Chondrocyte (in vitro differentiated cells): ENCODE measurements at regions not wholly inside any gene's neighbourhood (a gene's known extent, or its start where the extent isn't known, plus 50 kb on each side); places are given as distances from the start of the nearest gene placed in this dataset.

Source experiments
- DNase-seq: peaks from one replicate; pipeline ENCODE4 v3.0.0; 2021; ENCODE audit warnings: mixed read lengths, low spot score
- H3K27ac Mint-ChIP-seq: one replicate; pipeline ENCODE4 v1.8.0; 2021; ENCODE audit warnings: mild to moderate bottlenecking, moderate library complexity, mixed read lengths; ENCODE audit not compliant: unreplicated experiment
- H3K27me3 Mint-ChIP-seq: 2 replicates; pipeline ENCODE4 v1.8.0; 2021; ENCODE audit warnings: low read depth, mixed read lengths
- H3K36me3 Mint-ChIP-seq: 2 replicates; pipeline ENCODE4 v1.8.0; 2021; ENCODE audit warnings: low read depth, mixed read lengths
- H3K4me1 Mint-ChIP-seq: 2 replicates; pipeline ENCODE4 v1.8.0; 2021; ENCODE audit warnings: low read depth, mild to moderate bottlenecking, mixed read lengths
- H3K4me3 Mint-ChIP-seq: one replicate; pipeline ENCODE4 v1.8.0; 2021; ENCODE audit warnings: mild to moderate bottlenecking, moderate library complexity, mixed read lengths; ENCODE audit not compliant: unreplicated experiment
- H3K9me3 Mint-ChIP-seq: 2 replicates; pipeline ENCODE4 v1.8.0; 2021; ENCODE audit warnings: low read depth, mixed read lengths
- TF ChIP-seq, protein P1 (sequence below): fragments of 200-600 bp; sonication (generic); IDR thresholded peaks from 2 replicates; pipeline ENCODE4 v1.5.0; 2021; ENCODE audit warnings: antibody characterized with exemption, mild to moderate bottlenecking, moderate library complexity

DNA sequence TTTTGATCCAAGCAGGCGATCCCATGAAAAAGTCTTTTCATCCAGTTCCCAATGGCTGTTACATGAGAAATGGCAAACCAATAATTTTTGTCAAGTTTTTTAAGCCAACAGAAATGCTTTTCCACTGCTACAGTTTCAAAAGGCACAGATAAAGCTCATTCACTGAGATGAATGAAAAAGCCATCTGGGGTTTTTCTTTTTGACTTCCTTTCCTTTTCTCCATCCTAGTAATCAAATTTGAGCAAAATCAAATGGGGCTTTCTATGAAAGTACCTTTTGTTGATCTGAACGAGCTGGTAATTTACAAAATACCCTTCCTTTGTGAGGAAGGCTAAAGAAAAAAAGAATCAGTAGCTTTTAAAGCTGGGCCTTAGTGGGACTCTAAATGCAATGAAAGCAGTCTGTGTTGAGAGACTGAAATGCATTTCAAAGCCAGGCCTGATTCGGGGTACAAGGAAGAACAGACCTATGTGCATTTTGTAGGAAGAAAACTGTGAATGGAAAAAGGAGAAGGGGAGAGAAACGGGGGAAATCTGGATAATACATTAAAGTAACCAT, 185.2 kb upstream of the DNAJC19 start:
- Mint-ChIP-seq H3K27ac (no peak overlapping the region), H3K4me1 (no peaks in the 10 kb centered on the region), H3K27me3 (peaks cover 20% of the 10 kb centered on the region), H3K36me3 (no peaks in the 10 kb centered on the region), H3K9me3 (no peaks in the 10 kb centered on the region), H3K4me3 (no peak overlapping the region)
- DNase-seq = no peak
- TF ChIP-seq, protein P1, sequence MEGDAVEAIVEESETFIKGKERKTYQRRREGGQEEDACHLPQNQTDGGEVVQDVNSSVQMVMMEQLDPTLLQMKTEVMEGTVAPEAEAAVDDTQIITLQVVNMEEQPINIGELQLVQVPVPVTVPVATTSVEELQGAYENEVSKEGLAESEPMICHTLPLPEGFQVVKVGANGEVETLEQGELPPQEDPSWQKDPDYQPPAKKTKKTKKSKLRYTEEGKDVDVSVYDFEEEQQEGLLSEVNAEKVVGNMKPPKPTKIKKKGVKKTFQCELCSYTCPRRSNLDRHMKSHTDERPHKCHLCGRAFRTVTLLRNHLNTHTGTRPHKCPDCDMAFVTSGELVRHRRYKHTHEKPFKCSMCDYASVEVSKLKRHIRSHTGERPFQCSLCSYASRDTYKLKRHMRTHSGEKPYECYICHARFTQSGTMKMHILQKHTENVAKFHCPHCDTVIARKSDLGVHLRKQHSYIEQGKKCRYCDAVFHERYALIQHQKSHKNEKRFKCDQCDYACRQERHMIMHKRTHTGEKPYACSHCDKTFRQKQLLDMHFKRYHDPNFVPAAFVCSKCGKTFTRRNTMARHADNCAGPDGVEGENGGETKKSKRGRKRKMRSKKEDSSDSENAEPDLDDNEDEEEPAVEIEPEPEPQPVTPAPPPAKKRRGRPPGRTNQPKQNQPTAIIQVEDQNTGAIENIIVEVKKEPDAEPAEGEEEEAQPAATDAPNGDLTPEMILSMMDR = no peak

DNA sequence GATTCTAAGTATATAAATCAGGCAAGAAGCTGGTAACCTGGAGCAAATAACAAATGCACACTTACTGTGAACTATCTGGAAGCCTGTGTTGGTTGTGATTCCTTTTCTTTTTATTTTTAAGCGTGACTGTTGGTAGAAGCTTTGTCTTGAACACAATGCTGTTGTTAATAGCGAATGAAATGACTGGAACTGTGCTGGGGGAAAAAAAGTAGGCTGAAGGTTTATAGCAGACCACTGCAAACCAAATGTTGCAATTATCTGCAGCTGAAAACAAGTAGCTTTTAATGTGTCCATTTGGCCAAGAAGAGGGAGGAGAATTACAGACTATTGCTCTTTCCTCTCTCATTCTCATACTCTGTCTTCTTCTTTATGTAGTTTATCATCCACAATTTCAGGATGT, 184.5 kb upstream of the DNAJC19 start:
- H3K36me3 Mint-ChIP-seq = no peaks in the 10 kb centered on the region
- TF ChIP-seq, protein P1 = no peak
- no peak overlapping the region for H3K4me3 Mint-ChIP-seq
- no peak for DNase-seq
- H3K27ac Mint-ChIP-seq = no peak overlapping the region
- H3K4me1 Mint-ChIP-seq = no peaks in the 10 kb centered on the region
- H3K27me3 Mint-ChIP-seq = peaks cover 15% of the 10 kb centered on the region
- no peaks in the 10 kb centered on the region for H3K9me3 Mint-ChIP-seq

DNA sequence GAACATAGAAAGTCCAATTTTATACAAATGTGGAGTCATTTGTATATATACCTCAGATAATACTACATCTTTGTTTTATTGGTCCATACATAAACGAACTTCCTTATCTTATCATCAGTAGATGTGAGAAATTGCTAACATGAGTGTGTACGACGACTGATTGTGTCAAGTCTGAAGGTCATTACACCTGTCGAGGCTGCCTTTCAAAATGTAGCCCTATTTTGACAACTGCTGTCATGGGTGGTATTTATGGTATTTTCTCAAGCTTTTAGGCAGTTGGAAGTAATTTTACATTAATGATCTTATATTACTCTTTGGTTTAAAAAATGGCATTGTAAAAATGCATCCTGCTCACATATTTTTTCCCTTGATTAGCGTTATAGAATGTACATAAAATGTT, 183.7 kb upstream of the DNAJC19 start:
- no peak overlapping the region for H3K4me3 Mint-ChIP-seq
- H3K4me1 Mint-ChIP-seq = no peaks in the 10 kb centered on the region
- H3K9me3 Mint-ChIP-seq = no peaks in the 10 kb centered on the region
- TF ChIP-seq, protein P1 = no peak
- H3K36me3 Mint-ChIP-seq = no peaks in the 10 kb centered on the region
- DNase-seq = no peak
- peaks cover 15% of the 10 kb centered on the region for H3K27me3 Mint-ChIP-seq
- no peak overlapping the region for H3K27ac Mint-ChIP-seq

DNA sequence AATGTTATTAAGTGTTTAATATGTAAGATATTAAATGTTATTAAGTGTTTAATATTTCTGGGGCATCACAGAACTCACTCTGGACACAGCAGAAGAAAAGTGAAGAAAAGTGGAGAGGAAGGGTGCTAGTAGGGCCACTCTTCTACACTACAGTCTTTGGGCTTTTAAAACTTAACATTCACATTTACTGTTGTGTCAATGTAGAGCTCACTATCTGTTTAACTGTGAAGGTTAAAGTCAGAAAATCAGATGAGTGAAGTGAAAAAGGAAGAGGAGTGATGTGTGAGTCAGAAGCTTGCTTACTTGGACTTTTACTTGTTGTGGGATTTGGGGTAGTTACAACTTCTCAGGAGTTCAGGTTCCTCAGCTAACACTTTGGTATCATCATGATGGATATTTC, 145.3 kb upstream of the DNAJC19 start:
- peaks cover 13% of the 10 kb centered on the region for H3K9me3 Mint-ChIP-seq
- H3K27me3 Mint-ChIP-seq = peaks cover 5% of the 10 kb centered on the region
- no peak for DNase-seq
- H3K36me3 Mint-ChIP-seq = no peaks in the 10 kb centered on the region
- H3K4me3 Mint-ChIP-seq = no peak overlapping the region
- H3K4me1 Mint-ChIP-seq = no peaks in the 10 kb centered on the region
- TF ChIP-seq, protein P1 = no peak
- no peak overlapping the region for H3K27ac Mint-ChIP-seq

DNA sequence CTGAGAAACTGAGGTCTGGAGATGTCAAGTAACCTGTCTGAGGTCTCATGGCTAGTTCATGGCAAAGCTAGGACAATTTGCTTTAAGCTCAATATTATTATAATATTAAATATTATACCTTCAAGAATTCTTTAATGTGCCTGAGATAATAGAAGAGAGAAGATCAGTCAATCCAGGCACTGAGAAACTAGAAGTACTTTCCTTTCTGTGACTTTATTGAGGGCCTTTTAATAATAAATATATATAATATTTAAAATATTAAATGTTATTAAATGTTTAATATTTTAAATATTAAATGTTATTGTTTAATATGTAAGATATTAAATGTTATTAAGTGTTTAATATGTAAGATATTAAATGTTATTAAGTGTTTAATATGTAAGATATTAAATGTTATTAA, 144.3 kb upstream of the DNAJC19 start:
- H3K9me3 Mint-ChIP-seq = peaks cover 13% of the 10 kb centered on the region
- TF ChIP-seq, protein P1 = no peak
- H3K27me3 Mint-ChIP-seq = peaks cover 3% of the 10 kb centered on the region
- no peaks in the 10 kb centered on the region for H3K36me3 Mint-ChIP-seq
- H3K4me3 Mint-ChIP-seq = no peak overlapping the region
- H3K27ac Mint-ChIP-seq = no peak overlapping the region
- DNase-seq = no peak
- no peaks in the 10 kb centered on the region for H3K4me1 Mint-ChIP-seq
